Right atrium auricular region (tissue), 2 donors: ENCODE measurements at regions not wholly inside any gene's neighbourhood (a gene's known extent, or its start where the extent isn't known, plus 50 kb on each side); places are given as distances from the start of the nearest gene placed in this dataset.
A peak's percentile ranks its signal among the peaks of the same experiment; 100 is the strongest.

Experiments used
- DNase-seq: peaks from one replicate; pipeline ENCODE4 v3.0.0-alpha.2; 2019; ENCODE audit warnings: low spot score
- H3K27ac ChIP-seq, 2 donors: fragments of 200-600 bp; sonication (generic); 1 replicate in 1 of 2; 2 replicates in 1 of 2; pipeline ENCODE4 v1.5.1; 2016 to 2019
- H3K27me3 ChIP-seq, 2 donors: fragments of 200-600 bp; sonication (generic); one replicate each; pipeline versions ENCODE4 v1.5.1 to v1.6.0; 2017 to 2019
- H3K36me3 ChIP-seq: fragments of 200-600 bp; sonication (generic); one replicate; pipeline ENCODE4 v1.5.1; 2016
- H3K4me1 ChIP-seq, 2 donors: fragments of 200-600 bp; sonication (generic); one replicate each; pipeline versions ENCODE4 v1.5.1 to v1.6.0; 2017 to 2019
- H3K4me3 ChIP-seq, 2 donors: fragments of 200-600 bp; sonication (generic); 1 replicate in 1 of 2; 2 replicates in 1 of 2; pipeline ENCODE4 v1.5.1; 2017 to 2019; ENCODE audit warnings: mild to moderate bottlenecking in 1 of 2, moderate library complexity in 1 of 2
- H3K9me3 ChIP-seq, 2 donors: fragments of 200-600 bp; sonication (generic); one replicate each; pipeline ENCODE4 v1.5.1; 2019
- CTCF ChIP-seq, 2 donors: fragments of 200-600 bp; sonication (generic); IDR thresholded peaks; one replicate each; pipeline ENCODE4 v1.5.1; 2019; ENCODE audit warnings: antibody characterized with exemption in 2 of 2

GRCh38 chr18:70489986-70490933 lies 201.4 kb downstream of the SOCS6 start:
- no peaks in the 10 kb centered on the region for H3K4me1 ChIP-seq
- H3K27me3 ChIP-seq: no peaks in the 10 kb centered on the region
- peak; percentile 54 to 76 for TF ChIP-seq CTCF (IDR thresholded peaks at IDR 0.05)
- H3K27ac ChIP-seq: no peak overlapping the region
- H3K9me3 ChIP-seq: no peaks in the 10 kb centered on the region
- no peak overlapping the region for H3K4me3 ChIP-seq
- DNase-seq: no peak
- no peaks in the 10 kb centered on the region for H3K36me3 ChIP-seq

DNA sequence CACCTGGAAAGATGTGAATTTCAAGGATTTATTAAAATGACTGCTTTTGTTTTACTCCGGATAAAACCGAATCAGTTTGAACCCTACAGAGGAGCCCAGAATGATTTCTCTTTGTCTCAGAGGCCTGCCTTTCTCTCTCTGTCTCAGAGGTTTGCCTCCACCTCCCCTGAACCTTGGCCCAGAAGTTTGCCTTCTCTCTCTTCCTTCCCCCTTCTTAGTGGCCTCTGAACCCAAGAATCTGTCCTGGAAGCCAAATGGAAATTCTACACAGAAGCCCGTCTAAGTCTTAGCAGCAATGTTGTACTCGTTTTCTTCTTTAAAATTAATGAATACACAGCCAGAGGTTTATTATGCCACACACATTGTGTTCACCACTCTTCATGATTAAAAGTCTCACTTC lies 200.7 kb downstream of the SOCS6 start:
- TF ChIP-seq CTCF (IDR thresholded peaks at IDR 0.05): no peak
- no peak for DNase-seq
- Histone ChIP-seq H3K9me3 (no peaks in the 10 kb centered on the region), H3K4me3 (no peak overlapping the region), H3K27me3 (no peaks in the 10 kb centered on the region), H3K36me3 (no peaks in the 10 kb centered on the region), H3K27ac (no peak overlapping the region), H3K4me1 (no peaks in the 10 kb centered on the region)

- H3K27me3 ChIP-seq: no peaks in the 10 kb centered on the region
- H3K9me3 ChIP-seq: no peaks in the 10 kb centered on the region
- no peak for TF ChIP-seq CTCF (IDR thresholded peaks at IDR 0.05)
- no peaks in the 10 kb centered on the region for H3K36me3 ChIP-seq
- DNase-seq: no peak
- H3K4me3 ChIP-seq: no peak overlapping the region
- H3K4me1 ChIP-seq: no peaks in the 10 kb centered on the region
- no peak overlapping the region for H3K27ac ChIP-seq
Observed at GRCh38 chr18:70469916-70470315, 181.1 kb downstream of the SOCS6 start.

GRCh38 chr18:70468861-70469547 lies 180.2 kb downstream of the SOCS6 start:
- Histone ChIP-seq H3K27ac (no peak overlapping the region), H3K4me3 (no peak overlapping the region), H3K9me3 (no peaks in the 10 kb centered on the region), H3K27me3 (no peaks in the 10 kb centered on the region), H3K4me1 (peaks cover 0 to 8% of the 10 kb centered on the region in 2 donors), H3K36me3 (no peaks in the 10 kb centered on the region)
- no peak for DNase-seq
- TF ChIP-seq CTCF (IDR thresholded peaks at IDR 0.05): no peak

- peaks cover 0 to 8% of the 10 kb centered on the region in 2 donors for H3K4me1 ChIP-seq
- no peaks in the 10 kb centered on the region for H3K27me3 ChIP-seq
- H3K36me3 ChIP-seq: no peaks in the 10 kb centered on the region
- peak in 1 of 2 donors; percentile 49 for TF ChIP-seq CTCF (IDR thresholded peaks at IDR 0.05)
- DNase-seq: peak; percentile 81
- H3K9me3 ChIP-seq: no peaks in the 10 kb centered on the region
- peak overlapping the region in 1 of 2 donors; percentile 33 for H3K4me3 ChIP-seq
- no peak overlapping the region for H3K27ac ChIP-seq
Observed at GRCh38 chr18:70464343-70465114, 175.7 kb downstream of the SOCS6 start.
